GM18499 (cell line): ENCODE measurements at regions not wholly inside any gene's neighbourhood (a gene's known extent, or its start where the extent isn't known, plus 50 kb on each side); places are given as distances from the start of the nearest gene placed in this dataset.
"Not testable (repeated sequence)": the region's sequence is repeated elsewhere in the genome, so short reads cannot be mapped to it uniquely, and the experiment has no call there.

Source experiments
- ATAC-seq: cut with Tn5 transposase; IDR thresholded peaks from one replicate; pipeline ENCODE4 v1.9.1; 2021; ENCODE audit warnings: moderate number of reproducible peaks; ENCODE audit not compliant: insufficient read depth, unreplicated experiment

DNA sequence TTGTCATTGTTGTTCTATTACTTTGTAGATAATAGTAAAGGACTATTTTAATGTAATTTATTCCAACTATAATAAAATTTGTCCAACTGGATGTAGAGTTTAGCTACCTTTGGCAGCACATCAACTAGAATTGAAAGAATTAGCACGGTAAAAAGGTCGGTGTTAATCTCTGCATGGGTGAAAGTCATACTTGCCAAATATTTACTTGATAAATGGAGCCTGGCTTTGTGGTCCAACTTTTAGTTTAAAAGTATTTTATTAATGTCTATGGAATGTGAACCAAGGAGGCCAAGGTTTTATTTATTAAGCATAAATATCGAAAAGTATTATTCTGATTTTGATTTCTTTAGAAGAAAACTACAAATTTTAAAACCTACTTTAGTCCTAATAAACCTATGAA lies 1389.0 kb downstream of the PCDH9 start:
- ATAC-seq, result no peak

- no peak for ATAC-seq
These were observed 1394.1 kb downstream of the PCDH9 start for GRCh38 chr13:65836066-65836465.

- ATAC-seq, result no peak
These were observed 1395.2 kb downstream of the PCDH9 start for GRCh38 chr13:65834897-65835296.

DNA sequence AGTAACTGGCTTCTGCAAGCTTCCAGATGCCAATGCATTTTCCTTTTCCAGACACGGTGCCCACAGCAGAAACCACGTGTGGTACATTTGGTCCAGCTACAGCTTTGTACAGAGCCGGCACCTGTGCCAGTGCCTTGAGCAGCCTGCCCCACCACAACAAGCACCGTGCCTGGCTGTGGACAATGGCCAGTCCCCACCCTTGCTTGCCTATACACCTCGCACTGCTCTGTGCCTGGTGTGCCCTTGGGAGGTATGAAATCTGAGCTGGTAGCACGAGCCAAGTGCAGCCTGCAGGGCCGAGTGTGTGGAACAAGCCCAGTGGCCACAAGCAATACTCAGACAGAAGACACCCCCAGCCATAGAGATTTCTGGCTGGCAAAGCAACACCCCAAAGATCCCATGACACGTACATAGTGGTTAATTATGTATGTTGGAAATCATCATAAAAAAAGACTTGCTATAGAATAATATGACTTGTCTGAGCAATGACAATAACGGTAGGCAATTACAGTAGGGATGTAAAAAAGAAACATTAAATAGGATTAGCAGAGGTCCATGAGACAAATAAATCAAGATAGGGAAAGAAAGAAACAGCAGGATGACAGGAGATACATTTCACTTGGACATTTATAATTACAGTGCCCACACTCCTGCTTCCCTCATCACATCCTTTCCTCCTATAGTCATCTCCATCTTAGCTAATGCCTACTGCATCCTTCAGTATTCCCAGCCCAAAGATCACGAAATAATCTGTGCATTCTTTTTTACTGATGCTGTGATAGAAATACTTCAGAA lies 1399.5 kb downstream of the PCDH9 start:
- no peak for ATAC-seq

DNA sequence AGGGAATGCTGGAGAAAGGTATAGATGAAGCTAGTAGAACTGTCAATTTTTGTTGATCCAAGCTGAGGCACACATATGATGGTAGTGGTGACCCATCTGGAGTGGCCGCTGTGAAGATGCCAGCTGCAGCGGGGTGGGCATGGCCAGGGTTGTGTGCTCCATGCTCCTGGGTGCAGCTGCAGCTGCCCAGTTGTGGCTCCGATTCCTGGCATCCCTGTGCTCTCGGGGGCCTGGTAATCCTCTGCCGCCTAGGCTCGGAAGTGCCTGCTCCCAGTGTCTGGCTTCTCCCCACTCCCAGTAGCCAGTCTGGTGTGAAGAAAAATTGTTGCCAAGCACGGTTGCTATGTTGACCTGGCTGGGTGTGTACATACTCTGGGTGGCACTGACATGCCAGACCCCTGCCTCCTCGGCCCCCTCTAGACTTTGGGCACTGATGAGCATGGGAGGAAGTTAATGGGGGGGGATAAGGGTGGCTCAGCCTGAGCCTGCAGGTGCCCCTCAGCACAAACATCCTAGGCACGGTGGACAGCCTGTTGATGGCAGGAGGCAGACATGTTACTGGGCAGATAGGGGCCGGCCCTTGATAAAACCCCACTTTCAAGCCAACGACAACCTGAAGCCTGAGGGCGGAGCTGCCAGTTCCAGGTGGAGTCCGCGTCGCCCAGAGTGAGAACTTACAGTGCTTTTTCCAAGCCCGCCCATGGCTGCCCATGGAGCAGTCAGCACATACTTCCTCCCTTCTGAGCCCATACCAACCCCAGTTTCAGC lies 1400.7 kb downstream of the PCDH9 start:
- ATAC-seq, result no peak

DNA sequence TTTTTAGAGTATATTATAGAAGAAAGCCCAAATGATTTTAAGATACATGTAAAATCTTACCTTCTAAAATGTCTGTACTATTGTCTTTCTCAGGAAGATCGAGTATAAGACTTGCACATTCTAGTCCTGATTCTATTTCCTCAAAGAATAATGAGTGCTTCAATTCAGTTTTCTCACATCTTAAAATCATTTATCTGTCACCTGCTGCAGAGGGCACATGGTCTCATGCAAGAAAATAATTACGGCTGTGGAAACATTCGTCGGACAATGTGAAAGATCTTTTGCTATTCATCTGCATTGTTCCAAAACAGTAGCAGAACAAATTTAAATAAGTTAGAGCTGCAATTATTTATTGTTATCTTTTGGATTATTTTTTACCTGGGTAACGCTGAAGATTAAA lies 1403.5 kb downstream of the PCDH9 start:
- no peak for ATAC-seq

- ATAC-seq, result no peak
These were observed 1405.1 kb downstream of the PCDH9 start for GRCh38 chr13:65825039-65825438.

DNA sequence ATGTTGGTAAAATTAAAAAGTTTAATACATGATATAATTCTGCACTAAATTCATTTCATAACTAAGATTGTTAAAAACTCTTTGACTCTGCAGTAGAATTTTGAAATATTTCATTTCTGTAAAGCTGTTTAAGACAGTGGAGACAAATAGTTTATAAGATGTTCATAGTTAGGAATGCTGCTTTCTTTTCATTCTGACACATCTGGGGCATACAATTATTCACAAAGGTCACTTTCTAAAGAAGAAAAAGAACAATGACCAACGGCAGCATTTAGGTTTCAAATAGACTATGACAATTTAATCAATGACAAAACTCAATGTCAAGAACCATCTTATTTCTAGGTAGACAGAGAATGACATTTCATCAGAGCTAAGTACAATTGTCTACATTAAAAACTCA lies 1422.1 kb downstream of the PCDH9 start:
- ATAC-seq, result no peak

DNA sequence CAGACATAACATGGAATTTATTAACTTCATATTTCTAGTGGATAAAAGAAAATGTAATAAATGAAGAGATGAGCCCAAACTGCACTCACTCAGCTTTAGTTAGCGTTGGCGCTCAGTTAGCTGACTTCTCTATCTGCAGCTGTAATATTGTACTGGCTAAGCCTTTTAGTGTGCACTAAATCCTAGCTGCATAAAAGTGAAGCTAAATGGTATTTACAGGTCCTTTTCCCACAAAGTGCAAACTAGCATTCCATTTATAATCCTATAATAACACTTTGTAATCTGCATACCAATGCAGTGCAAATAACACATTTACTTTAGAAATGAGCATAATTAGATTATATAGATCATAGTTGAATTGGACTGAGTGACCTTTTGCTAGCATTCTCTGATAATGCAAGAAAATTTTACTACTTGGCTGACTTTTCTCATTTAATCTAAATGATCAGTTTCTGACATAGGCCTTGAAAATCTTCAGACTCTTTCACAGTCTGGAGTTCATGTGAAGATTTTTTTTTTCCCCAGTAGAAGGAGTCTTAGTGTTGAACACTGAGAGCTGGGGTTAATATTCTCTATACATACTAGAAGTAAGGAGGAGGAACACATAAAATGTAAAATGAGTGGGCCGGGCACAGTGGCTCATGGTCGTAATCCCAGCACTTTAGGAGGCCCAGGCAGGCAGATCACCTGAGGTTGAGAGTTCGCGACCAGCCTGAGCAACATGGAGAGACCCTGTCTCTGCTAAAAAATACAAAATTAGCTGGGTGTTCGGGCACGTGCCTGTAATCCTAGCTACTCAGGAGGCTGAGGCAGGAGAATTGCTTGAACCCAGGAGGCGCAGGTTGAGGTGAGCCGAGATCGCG lies 1426.4 kb downstream of the PCDH9 start:
- ATAC-seq, result no peak

DNA sequence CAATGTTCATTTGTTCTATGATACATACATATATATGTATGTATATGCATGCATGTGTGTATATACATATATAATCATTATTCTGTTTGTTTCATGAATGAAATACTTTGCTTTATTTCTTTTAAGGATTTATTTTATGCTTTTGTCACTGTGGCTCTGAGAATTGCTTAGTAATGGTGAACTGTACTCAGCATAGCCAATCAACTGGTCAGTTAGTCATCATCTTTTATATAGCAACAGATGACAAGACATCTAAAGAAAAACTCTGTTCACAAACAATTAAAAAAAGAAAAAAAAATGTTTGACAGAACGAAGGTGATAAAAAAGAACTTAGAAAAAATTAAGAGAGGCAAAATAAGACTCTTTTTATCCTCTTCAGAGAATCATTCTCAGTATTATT lies 1440.3 kb downstream of the PCDH9 start:
- no peak for ATAC-seq

GRCh38 chr13:65787082-65787481 lies 1443.1 kb downstream of the PCDH9 start:
- ATAC-seq, result no peak

DNA sequence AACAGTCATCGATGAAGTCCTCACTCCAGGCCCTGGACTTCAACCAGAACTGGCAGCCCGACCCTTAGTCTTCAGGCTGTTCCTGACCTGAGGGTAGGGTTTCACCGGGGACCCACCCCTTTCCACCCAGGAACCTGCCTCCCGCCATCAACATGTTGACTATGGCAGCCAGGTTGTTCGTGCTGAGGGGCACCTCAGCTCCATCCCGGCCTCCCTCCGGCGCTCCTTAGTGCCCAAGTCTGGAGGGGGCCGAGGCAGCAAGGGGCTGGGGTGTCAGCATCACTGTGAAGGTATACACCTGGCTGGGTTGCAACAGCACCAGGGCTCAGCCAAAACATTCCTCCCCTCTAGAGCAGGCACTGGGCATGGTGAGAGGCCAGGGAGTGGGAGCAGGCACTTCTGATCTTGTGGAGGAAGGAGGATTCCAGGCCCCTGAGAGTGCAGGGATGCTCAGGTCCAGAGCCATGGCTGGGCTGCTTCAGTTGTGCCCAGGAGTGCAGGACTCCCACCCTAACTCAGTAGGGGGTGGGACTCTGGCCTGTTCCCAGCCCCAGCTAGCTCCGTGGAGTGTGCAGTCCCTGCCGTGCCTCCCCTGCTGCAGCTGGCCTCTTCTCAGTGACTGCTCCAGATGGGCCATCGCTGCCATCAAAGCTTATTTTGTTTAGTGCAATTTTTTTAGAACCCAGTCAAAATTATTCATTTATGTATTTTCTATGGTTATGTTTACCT lies 1445.9 kb downstream of the PCDH9 start:
- ATAC-seq, result no peak

DNA sequence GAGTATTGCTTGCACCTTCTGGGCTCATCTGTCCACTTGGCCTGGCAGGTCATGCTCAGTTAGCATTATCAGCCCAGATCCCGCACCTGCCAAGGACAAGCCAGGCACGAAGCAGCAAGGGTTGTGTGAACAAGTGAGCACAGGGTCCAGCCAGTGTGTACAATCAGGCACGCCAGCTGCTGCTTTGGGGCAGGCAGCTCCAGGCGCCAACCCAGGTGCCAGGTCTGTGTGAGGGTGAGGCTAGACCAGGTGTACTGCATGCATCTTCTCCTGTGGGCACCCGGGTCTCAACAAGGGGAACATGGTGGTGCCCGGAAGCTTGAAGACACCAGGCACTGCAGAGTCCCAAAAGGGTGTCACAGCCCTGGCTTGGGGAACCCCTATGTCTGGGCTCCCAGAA lies 1446.8 kb downstream of the PCDH9 start:
- ATAC-seq, result no peak

GRCh38 chr13:65771704-65772313 lies 1458.3 kb downstream of the PCDH9 start:
- not testable (repeated sequence) for ATAC-seq

- ATAC-seq, result no peak
These were observed 1461.6 kb downstream of the PCDH9 start for GRCh38 chr13:65768545-65768944.

- no peak for ATAC-seq
These were observed 1466.3 kb downstream of the PCDH9 start for GRCh38 chr13:65763811-65764210.

DNA sequence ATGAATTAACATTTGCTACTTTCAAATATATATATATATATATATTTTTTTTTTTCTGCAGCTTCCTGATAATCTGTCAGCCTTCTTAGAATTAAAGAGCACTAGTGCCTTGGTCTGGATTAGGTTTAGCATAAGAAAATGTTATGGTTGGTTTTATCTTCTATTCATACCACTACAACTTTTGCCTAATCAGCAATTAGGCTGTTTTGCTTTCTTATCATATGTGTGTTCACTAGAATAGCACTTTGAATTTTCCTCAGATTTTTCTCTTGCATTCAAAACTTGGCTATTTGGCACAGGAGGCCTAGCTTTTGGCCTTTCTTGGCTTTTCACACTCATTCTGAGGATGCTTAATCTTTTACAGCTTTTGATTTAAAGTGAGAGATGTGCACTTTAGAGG lies 1468.1 kb downstream of the PCDH9 start:
- no peak for ATAC-seq

DNA sequence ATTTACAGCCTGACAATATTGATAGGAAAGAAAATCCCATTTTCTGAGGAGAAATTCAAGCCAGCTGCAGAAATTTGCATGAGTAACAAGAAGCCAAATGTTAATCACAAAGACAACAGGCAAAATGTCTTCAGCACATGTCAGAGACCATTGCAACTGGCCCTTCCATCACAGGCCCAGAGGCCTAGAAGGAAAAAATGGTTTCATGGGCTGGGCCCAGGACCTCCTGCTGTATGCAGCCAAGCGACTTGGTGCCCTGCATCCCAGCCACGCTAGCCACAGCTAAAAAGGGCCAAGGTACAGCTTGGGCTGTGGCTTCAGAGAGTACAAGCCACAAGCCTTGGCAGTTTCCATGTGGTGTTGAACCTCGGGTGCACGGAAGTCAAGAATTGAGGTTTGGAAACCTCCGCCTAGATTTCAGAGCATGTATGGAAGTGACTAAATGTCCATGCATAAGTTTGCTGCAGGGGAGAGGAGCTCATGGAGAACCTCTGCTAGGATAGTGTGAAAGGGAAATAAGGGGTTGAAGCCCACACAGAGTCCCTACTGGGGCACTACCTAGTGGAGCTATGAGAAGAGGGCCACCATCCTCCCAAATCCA lies 1474.0 kb downstream of the PCDH9 start:
- no peak for ATAC-seq

GRCh38 chr13:65748227-65748626 lies 1481.9 kb downstream of the PCDH9 start:
- ATAC-seq, result no peak
